Dermis blood vessel endothelial cell (primary cell): ENCODE measurements at regions not wholly inside any gene's neighbourhood (a gene's known extent, or its start where the extent isn't known, plus 50 kb on each side); places are given as distances from the start of the nearest gene placed in this dataset.
"Not testable (repeated sequence)": the region's sequence is repeated elsewhere in the genome, so short reads cannot be mapped to it uniquely, and the experiment has no call there.

Experiments
- DNase-seq: peaks from one replicate; pipeline ENCODE4 v3.0.0; 2010

- DNase-seq, result not testable (repeated sequence)
These were observed 135.6 kb upstream of the MVB12B start for GRCh38 chr9:126190994-126191393.

GRCh38 chr9:126198854-126199253 lies 127.8 kb upstream of the MVB12B start:
- DNase-seq, result no peak

GRCh38 chr9:126203313-126203712 lies 123.3 kb upstream of the MVB12B start:
- DNase-seq, result no peak

- DNase-seq, result no peak
These were observed 122.4 kb upstream of the MVB12B start for GRCh38 chr9:126204197-126204596.

- DNase-seq, result no peak
These were observed 121.9 kb upstream of the MVB12B start for GRCh38 chr9:126204708-126205225.

GRCh38 chr9:126205265-126205664 lies 121.4 kb upstream of the MVB12B start:
- DNase-seq, result no peak

GRCh38 chr9:126205845-126206498 lies 120.7 kb upstream of the MVB12B start:
- no peak for DNase-seq

- DNase-seq, result no peak
These were observed 119.4 kb upstream of the MVB12B start for GRCh38 chr9:126207256-126207655.

GRCh38 chr9:126208216-126208758 lies 118.3 kb upstream of the MVB12B start:
- DNase-seq, result no peak

GRCh38 chr9:126211441-126212074 lies 115.1 kb upstream of the MVB12B start:
- no peak for DNase-seq

GRCh38 chr9:126215486-126215885 lies 111.1 kb upstream of the MVB12B start:
- DNase-seq, result no peak

GRCh38 chr9:126216826-126217225 lies 109.8 kb upstream of the MVB12B start:
- DNase-seq, result no peak

GRCh38 chr9:126217250-126217653 lies 109.4 kb upstream of the MVB12B start:
- no peak for DNase-seq

- no peak for DNase-seq
These were observed 108.8 kb upstream of the MVB12B start for GRCh38 chr9:126217797-126218196.

- DNase-seq, result no peak
These were observed 108.1 kb upstream of the MVB12B start for GRCh38 chr9:126218359-126219125.

GRCh38 chr9:126219166-126219565 lies 107.5 kb upstream of the MVB12B start:
- DNase-seq, result no peak

GRCh38 chr9:126219648-126220063 lies 107.0 kb upstream of the MVB12B start:
- DNase-seq, result no peak

- DNase-seq, result no peak
These were observed 105.1 kb upstream of the MVB12B start for GRCh38 chr9:126221480-126221879.

GRCh38 chr9:126222363-126222834 lies 104.2 kb upstream of the MVB12B start:
- no peak for DNase-seq

- no peak for DNase-seq
These were observed 103.7 kb upstream of the MVB12B start for GRCh38 chr9:126222835-126223431.

GRCh38 chr9:126223798-126224531 lies 102.7 kb upstream of the MVB12B start:
- no peak for DNase-seq
